SK-N-MC (cell line): ENCODE measurements at regions not wholly inside any gene's neighbourhood (a gene's known extent, or its start where the extent isn't known, plus 50 kb on each side); places are given as distances from the start of the nearest gene placed in this dataset.

Experiments used
- EZH2 ChIP-seq: fragments of 200-600 bp; sonication (generic); IDR thresholded peaks from one replicate; pipeline ENCODE4 v1.6.1; 2017; ENCODE audit warnings: antibody characterized with exemption
- POLR2AphosphoS5 ChIP-seq: IDR thresholded peaks from 2 replicates; pipeline ENCODE4 v1.6.1; 2012; ENCODE audit warnings: mild to moderate bottlenecking, low read depth, low read length, borderline replicate concordance

DNA sequence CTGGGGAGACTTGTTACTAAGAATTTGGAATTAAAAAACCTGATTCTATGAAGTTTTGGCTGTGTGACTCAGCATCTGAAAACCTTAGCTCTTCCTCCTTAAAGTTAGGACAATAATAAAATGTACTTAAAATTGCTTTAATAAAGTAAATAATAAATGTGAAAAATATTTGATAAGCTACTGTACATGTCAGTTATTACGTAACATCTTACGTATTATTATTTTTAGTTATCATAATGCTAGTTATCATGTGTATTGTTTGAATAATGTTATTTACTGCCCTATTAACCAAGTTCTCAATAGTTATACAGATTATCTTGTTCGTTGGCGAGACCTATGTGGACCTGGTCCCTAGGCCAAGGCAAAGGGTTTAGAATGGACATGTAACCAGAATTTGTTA lies 449.2 kb upstream of the ADGRL3 start:
- no peak for TF ChIP-seq EZH2
- no peak for TF ChIP-seq POLR2AphosphoS5
